Nephron progenitor cell (in vitro differentiated cells): ENCODE measurements at regions not wholly inside any gene's neighbourhood (a gene's known extent, or its start where the extent isn't known, plus 50 kb on each side); places are given as distances from the start of the nearest gene placed in this dataset.
A peak's percentile ranks its signal among the peaks of the same experiment; 100 is the strongest.

Experiments
- DNase-seq: peaks from one replicate; pipeline ENCODE4 v3.0.0; 2021
- H3K27ac Mint-ChIP-seq: 2 replicates; pipeline ENCODE4 v1.8.0; 2021; ENCODE audit warnings: mild to moderate bottlenecking, moderate library complexity, mixed read lengths
- H3K27me3 Mint-ChIP-seq: 2 replicates; pipeline ENCODE4 v1.8.0; 2021; ENCODE audit warnings: mild to moderate bottlenecking, low read depth, mixed read lengths; ENCODE audit not compliant: poor library complexity
- H3K36me3 Mint-ChIP-seq: 2 replicates; pipeline ENCODE4 v1.8.0; 2021; ENCODE audit warnings: low read depth, mixed read lengths
- H3K4me1 Mint-ChIP-seq: 2 replicates; pipeline ENCODE4 v1.8.0; 2021; ENCODE audit warnings: mixed read lengths
- H3K4me3 Mint-ChIP-seq: 2 replicates; pipeline ENCODE4 v1.8.0; 2021; ENCODE audit warnings: mild to moderate bottlenecking, moderate library complexity, mixed read lengths
- H3K9me3 Mint-ChIP-seq: 2 replicates; pipeline ENCODE4 v1.8.0; 2021; ENCODE audit warnings: mild to moderate bottlenecking, moderate library complexity, mixed read lengths
- CTCF ChIP-seq: fragments of 200-600 bp; sonication (generic); IDR thresholded peaks from 2 replicates; pipeline ENCODE4 v1.5.0; 2021; ENCODE audit warnings: antibody characterized with exemption

GRCh38 chr1:17908945-17909344, 153.8 kb downstream of the ACTL8 start:
- Mint-ChIP-seq H3K27ac (no peak overlapping the region), H3K27me3 (peaks cover 49% of the 10 kb centered on the region), H3K9me3 (peaks cover 4% of the 10 kb centered on the region), H3K36me3 (no peaks in the 10 kb centered on the region), H3K4me3 (no peak overlapping the region), H3K4me1 (peaks cover 20% of the 10 kb centered on the region)
- DNase-seq: no peak
- TF ChIP-seq CTCF: no peak

GRCh38 chr1:17909634-17910033, 154.5 kb downstream of the ACTL8 start:
- Mint-ChIP-seq H3K4me3 (no peak overlapping the region), H3K27me3 (peaks cover 56% of the 10 kb centered on the region), H3K27ac (no peak overlapping the region), H3K36me3 (no peaks in the 10 kb centered on the region), H3K4me1 (peaks cover 14% of the 10 kb centered on the region), H3K9me3 (peaks cover 4% of the 10 kb centered on the region)
- peak; percentile 37 for TF ChIP-seq CTCF
- DNase-seq: peak; percentile 35

- Mint-ChIP-seq H3K9me3 (no peaks in the 10 kb centered on the region), H3K27me3 (peaks cover 58% of the 10 kb centered on the region), H3K27ac (no peak overlapping the region)
Observed at GRCh38 chr1:17911791-17912190, 156.7 kb downstream of the ACTL8 start.

GRCh38 chr1:17912491-17912890, 157.4 kb downstream of the ACTL8 start:
- no peak overlapping the region for H3K4me3 Mint-ChIP-seq
- peaks cover 54% of the 10 kb centered on the region for H3K27me3 Mint-ChIP-seq
- no peak overlapping the region for H3K27ac Mint-ChIP-seq
- peaks cover 18% of the 10 kb centered on the region for H3K4me1 Mint-ChIP-seq
- DNase-seq: no peak
- H3K36me3 Mint-ChIP-seq: no peaks in the 10 kb centered on the region
- TF ChIP-seq CTCF: no peak
- H3K9me3 Mint-ChIP-seq: no peaks in the 10 kb centered on the region

More at GRCh38 chr1:17911791-17912190, 156.7 kb downstream of the ACTL8 start:
- TF ChIP-seq CTCF: no peak
- Mint-ChIP-seq H3K36me3 (no peaks in the 10 kb centered on the region), H3K4me1 (peaks cover 18% of the 10 kb centered on the region), H3K4me3 (no peak overlapping the region)
- no peak for DNase-seq

GRCh38 chr1:17913326-17914115, 158.4 kb downstream of the ACTL8 start:
- no peak for DNase-seq
- TF ChIP-seq CTCF: no peak
- peaks cover 11% of the 10 kb centered on the region for H3K4me1 Mint-ChIP-seq
- H3K9me3 Mint-ChIP-seq: no peaks in the 10 kb centered on the region
- H3K4me3 Mint-ChIP-seq: no peak overlapping the region
- no peak overlapping the region for H3K27ac Mint-ChIP-seq
- peaks cover 56% of the 10 kb centered on the region for H3K27me3 Mint-ChIP-seq
- H3K36me3 Mint-ChIP-seq: no peaks in the 10 kb centered on the region

- DNase-seq: no peak
- H3K4me1 Mint-ChIP-seq: peaks cover 8% of the 10 kb centered on the region
- peaks cover 54% of the 10 kb centered on the region for H3K27me3 Mint-ChIP-seq
- H3K27ac Mint-ChIP-seq: no peak overlapping the region
- no peaks in the 10 kb centered on the region for H3K36me3 Mint-ChIP-seq
- H3K9me3 Mint-ChIP-seq: no peaks in the 10 kb centered on the region
- no peak for TF ChIP-seq CTCF
- no peak overlapping the region for H3K4me3 Mint-ChIP-seq
Observed at GRCh38 chr1:17914131-17914530, 159.0 kb downstream of the ACTL8 start.
